Smooth muscle cell (in vitro differentiated cells): ENCODE measurements at regions not wholly inside any gene's neighbourhood (a gene's known extent, or its start where the extent isn't known, plus 50 kb on each side); places are given as distances from the start of the nearest gene placed in this dataset.

ENCODE experiments used
- DNase-seq: peaks from one replicate; lab custom pipeline; 2025; ENCODE audit not compliant: unreplicated experiment; lab: John Stamatoyannopoulos, UW
- H2AFZ ChIP-seq: fragments of 200-600 bp; sonication (generic); 2 replicates; pipeline ENCODE4 v1.6.0; 2016; ENCODE audit warnings: antibody characterized with exemption, low read depth, mild to moderate bottlenecking
- H3F3A ChIP-seq: fragments of 200-600 bp; sonication (generic); 2 replicates; pipeline ENCODE4 v1.6.0; 2017; ENCODE audit warnings: antibody characterized with exemption, low read depth
- H3K27ac ChIP-seq: fragments of 200-600 bp; sonication (generic); 2 replicates; pipeline ENCODE4 v1.5.1; 2016; ENCODE audit warnings: low read depth, mild to moderate bottlenecking
- H3K27me3 ChIP-seq: fragments of 200-600 bp; sonication (generic); 2 replicates; pipeline ENCODE4 v1.6.1; 2016; ENCODE audit warnings: low read depth, mild to moderate bottlenecking
- H3K36me3 ChIP-seq: fragments of 200-600 bp; sonication (generic); 2 replicates; pipeline ENCODE4 v1.5.1; 2016; ENCODE audit warnings: low read depth
- H3K4me1 ChIP-seq: fragments of 200-600 bp; sonication (generic); 2 replicates; pipeline ENCODE4 v1.5.1; 2016; ENCODE audit warnings: low read depth
- H3K4me2 ChIP-seq: fragments of 200-600 bp; sonication (generic); 2 replicates; pipeline ENCODE4 v1.6.0; 2016; ENCODE audit warnings: mild to moderate bottlenecking
- H3K4me3 ChIP-seq: fragments of 200-600 bp; sonication (generic); 2 replicates; pipeline ENCODE4 v1.5.1; 2016; ENCODE audit warnings: mild to moderate bottlenecking
- H3K79me2 ChIP-seq: fragments of 200-600 bp; sonication (generic); 2 replicates; pipeline ENCODE4 v1.6.0; 2016; ENCODE audit warnings: low read depth, mild to moderate bottlenecking
- H3K9ac ChIP-seq: fragments of 200-600 bp; sonication (generic); 2 replicates; pipeline ENCODE4 v1.6.0; 2016; ENCODE audit warnings: low read depth
- H3K9me3 ChIP-seq: fragments of 200-600 bp; sonication (generic); replicated peaks from 2 replicates; pipeline ENCODE4 v1.5.1; 2016; ENCODE audit warnings: low read depth
- H4K20me1 ChIP-seq: fragments of 200-600 bp; sonication (generic); 2 replicates; pipeline ENCODE4 v1.6.0; 2016; ENCODE audit warnings: low read depth
- CTCF ChIP-seq: fragments of 200-600 bp; sonication (generic); IDR thresholded peaks from 2 replicates; pipeline ENCODE4 v1.5.1; 2017; ENCODE audit warnings: borderline replicate concordance, mild to moderate bottlenecking, antibody characterized with exemption; ENCODE audit not compliant: insufficient read depth, poor library complexity, severe bottlenecking
- WGBS: methylation state at CpG from one replicate; pipeline ENCODE4 v1.1.7; 2016; ENCODE audit warnings: low lambda C conversion rate; 5-methylcytosine and 5-hydroxymethylcytosine counted together

GRCh38 chr2:240294514-240294913 is 140.9 kb upstream of the GPC1 start:
- Histone ChIP-seq H3K4me3 (no peak overlapping the region), H3K9ac (no peak overlapping the region), H4K20me1 (no peaks in the 10 kb centered on the region), H3K79me2 (no peaks in the 10 kb centered on the region), H3K36me3 (no peaks in the 10 kb centered on the region), H3K4me1 (no peaks in the 10 kb centered on the region), H2AFZ (no peak overlapping the region), H3F3A (no peaks in the 10 kb centered on the region), H3K27ac (no peak overlapping the region), H3K9me3 (no peaks in the 10 kb centered on the region), H3K27me3 (no peaks in the 10 kb centered on the region), H3K4me2 (no peak overlapping the region)
- 93% methylated on average over 5 of the region's 5 CpGs for WGBS
- no peak for TF ChIP-seq CTCF
- DNase-seq, result no peak

GRCh38 chr2:240295256-240296103 is 140.0 kb upstream of the GPC1 start:
- H3K27ac ChIP-seq, result no peak overlapping the region
- H3K27me3 ChIP-seq, result no peaks in the 10 kb centered on the region
- WGBS, result 86% methylated on average over 24 of the region's 24 CpGs
- no peaks in the 10 kb centered on the region for H3K79me2 ChIP-seq
- no peak overlapping the region for H3K9ac ChIP-seq
- H3K4me2 ChIP-seq, result no peak overlapping the region
- no peaks in the 10 kb centered on the region for H3K36me3 ChIP-seq
- no peak for TF ChIP-seq CTCF
- no peaks in the 10 kb centered on the region for H3K9me3 ChIP-seq
- H3K4me3 ChIP-seq, result no peak overlapping the region
- no peak overlapping the region for H2AFZ ChIP-seq
- no peaks in the 10 kb centered on the region for H4K20me1 ChIP-seq
- no peak for DNase-seq
- no peaks in the 10 kb centered on the region for H3F3A ChIP-seq
- H3K4me1 ChIP-seq, result no peaks in the 10 kb centered on the region

GRCh38 chr2:240296104-240296406 is 139.4 kb upstream of the GPC1 start:
- Histone ChIP-seq H3K4me2 (no peak overlapping the region), H3K4me1 (no peaks in the 10 kb centered on the region), H2AFZ (no peak overlapping the region), H3K9ac (no peak overlapping the region), H3K27ac (no peak overlapping the region), H3K4me3 (no peak overlapping the region), H4K20me1 (no peaks in the 10 kb centered on the region), H3K79me2 (no peaks in the 10 kb centered on the region), H3F3A (no peaks in the 10 kb centered on the region), H3K36me3 (no peaks in the 10 kb centered on the region), H3K27me3 (no peaks in the 10 kb centered on the region), H3K9me3 (no peaks in the 10 kb centered on the region)
- WGBS, result 87% methylated on average over 11 of the region's 11 CpGs
- TF ChIP-seq CTCF, result no peak
- DNase-seq, result no peak
